ENCODE measurements at regions not wholly inside any gene's neighbourhood (a gene's known extent, or its start where the extent isn't known, plus 50 kb on each side); places are given as distances from the start of the nearest gene placed in this dataset.

DNA sequence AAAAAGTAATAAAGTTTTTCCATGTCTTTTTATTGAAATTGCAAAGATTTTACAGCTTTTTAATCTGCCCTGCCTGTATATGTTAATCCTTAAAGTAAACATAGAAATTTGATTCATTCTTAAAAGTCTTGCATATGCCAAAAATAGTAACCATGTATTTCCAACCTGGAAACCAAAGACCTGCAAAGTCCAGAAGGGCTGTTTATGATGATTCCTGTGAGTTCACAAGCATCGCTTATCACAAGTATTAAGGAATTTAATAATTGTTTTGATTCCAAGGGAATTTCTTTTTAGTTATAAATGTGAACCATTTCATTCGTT is 199.1 kb downstream of the PTPRC start:
- TF ChIP-seq ZC3H10 (CRISPR knock-in tag; IDR thresholded peaks at IDR 0.05) (no peak), ZFP3 (CRISPR knock-in tag; IDR thresholded peaks at IDR 0.05) (no peak), TOX (CRISPR knock-in tag; IDR thresholded peaks at IDR 0.05; ENCODE audit: borderline replicate concordance) (no peak), ZFP30 (CRISPR knock-in tag; IDR thresholded peaks at IDR 0.05) (no peak), ARNTL (CRISPR knock-in tag; IDR thresholded peaks at IDR 0.05; ENCODE audit: borderline replicate concordance, low read depth) (no peak)
- TF ChIP-seq, protein P1, sequence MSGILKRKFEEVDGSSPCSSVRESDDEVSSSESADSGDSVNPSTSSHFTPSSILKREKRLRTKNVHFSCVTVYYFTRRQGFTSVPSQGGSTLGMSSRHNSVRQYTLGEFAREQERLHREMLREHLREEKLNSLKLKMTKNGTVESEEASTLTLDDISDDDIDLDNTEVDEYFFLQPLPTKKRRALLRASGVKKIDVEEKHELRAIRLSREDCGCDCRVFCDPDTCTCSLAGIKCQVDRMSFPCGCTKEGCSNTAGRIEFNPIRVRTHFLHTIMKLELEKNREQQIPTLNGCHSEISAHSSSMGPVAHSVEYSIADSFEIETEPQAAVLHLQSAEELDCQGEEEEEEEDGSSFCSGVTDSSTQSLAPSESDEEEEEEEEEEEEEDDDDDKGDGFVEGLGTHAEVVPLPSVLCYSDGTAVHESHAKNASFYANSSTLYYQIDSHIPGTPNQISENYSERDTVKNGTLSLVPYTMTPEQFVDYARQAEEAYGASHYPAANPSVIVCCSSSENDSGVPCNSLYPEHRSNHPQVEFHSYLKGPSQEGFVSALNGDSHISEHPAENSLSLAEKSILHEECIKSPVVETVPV (CRISPR knock-in tag; IDR thresholded peaks at IDR 0.05): no peak
